BLaER1 (cell line): ENCODE measurements at regions not wholly inside any gene's neighbourhood (a gene's known extent, or its start where the extent isn't known, plus 50 kb on each side); places are given as distances from the start of the nearest gene placed in this dataset.

Experiments
- H3K27ac ChIP-seq: shearing (Covaris generic); formaldehyde crosslinking; 2 replicates; pipeline ENCODE4 v1.8.1; 2022
- H3K27me3 ChIP-seq: shearing (Covaris generic); formaldehyde crosslinking; 2 replicates; pipeline ENCODE4 v1.8.1; 2022
- H3K36me3 ChIP-seq: shearing (Covaris generic); formaldehyde crosslinking; 2 replicates; pipeline ENCODE4 v1.8.1; 2022
- H3K4me1 ChIP-seq: shearing (Covaris generic); formaldehyde crosslinking; 2 replicates; pipeline ENCODE4 v1.8.1; 2022
- H3K4me2 ChIP-seq: shearing (Covaris generic); formaldehyde crosslinking; 2 replicates; pipeline ENCODE4 v1.8.1; 2022
- H3K4me3 ChIP-seq: shearing (Covaris generic); formaldehyde crosslinking; 2 replicates; pipeline ENCODE4 v1.8.1; 2022
- H3K9ac ChIP-seq: shearing (Covaris generic); formaldehyde crosslinking; 2 replicates; pipeline ENCODE4 v1.8.1; 2022
- H3K9me3 ChIP-seq: shearing (Covaris generic); formaldehyde crosslinking; 2 replicates; pipeline ENCODE4 v1.8.1; 2022
- H4K20me1 ChIP-seq: shearing (Covaris generic); formaldehyde crosslinking; 2 replicates; pipeline ENCODE4 v1.8.1; 2022
- Cebpa-rat ChIP-seq: shearing (Covaris generic); IDR thresholded peaks from 2 replicates; pipeline ENCODE4 v1.8.1; 2022

GRCh38 chr2:53257287-53257686, 510.3 kb upstream of the CHAC2 start:
- H3K4me1 ChIP-seq: no peaks in the 10 kb centered on the region
- H3K27ac ChIP-seq: no peak overlapping the region
- H3K9me3 ChIP-seq: peaks cover 5% of the 10 kb centered on the region; the same call in 1 of the 2 replicates
- no peaks in the 10 kb centered on the region for H3K36me3 ChIP-seq
- no peak overlapping the region for H3K4me3 ChIP-seq
- TF ChIP-seq Cebpa-rat: no peak
- no peaks in the 10 kb centered on the region for H4K20me1 ChIP-seq
- H3K9ac ChIP-seq: no peak overlapping the region
- no peaks in the 10 kb centered on the region for H3K27me3 ChIP-seq
- H3K4me2 ChIP-seq: no peak overlapping the region

- Histone ChIP-seq H4K20me1 (no peaks in the 10 kb centered on the region), H3K36me3 (no peaks in the 10 kb centered on the region), H3K4me2 (no peak overlapping the region), H3K27ac (no peak overlapping the region), H3K4me1 (no peaks in the 10 kb centered on the region), H3K4me3 (no peak overlapping the region), H3K9ac (no peak overlapping the region), H3K27me3 (no peaks in the 10 kb centered on the region), H3K9me3 (no peaks in the 10 kb centered on the region)
- TF ChIP-seq Cebpa-rat: no peak
Measured at GRCh38 chr2:53253244-53253643, 514.4 kb upstream of the CHAC2 start.

GRCh38 chr2:53252115-53252514, 515.5 kb upstream of the CHAC2 start:
- no peaks in the 10 kb centered on the region for H3K9me3 ChIP-seq
- no peak for TF ChIP-seq Cebpa-rat
- H3K4me1 ChIP-seq: no peaks in the 10 kb centered on the region
- no peak overlapping the region for H3K9ac ChIP-seq
- no peak overlapping the region for H3K4me2 ChIP-seq
- H4K20me1 ChIP-seq: no peaks in the 10 kb centered on the region
- no peaks in the 10 kb centered on the region for H3K27me3 ChIP-seq
- H3K4me3 ChIP-seq: no peak overlapping the region
- H3K36me3 ChIP-seq: no peaks in the 10 kb centered on the region
- no peak overlapping the region for H3K27ac ChIP-seq

- Histone ChIP-seq H3K9me3 (no peaks in the 10 kb centered on the region), H3K4me3 (no peak overlapping the region), H3K27me3 (no peaks in the 10 kb centered on the region), H3K4me1 (no peaks in the 10 kb centered on the region), H3K36me3 (no peaks in the 10 kb centered on the region), H3K27ac (no peak overlapping the region), H4K20me1 (no peaks in the 10 kb centered on the region), H3K9ac (no peak overlapping the region), H3K4me2 (no peak overlapping the region)
- no peak for TF ChIP-seq Cebpa-rat
Measured at GRCh38 chr2:53247956-53248735, 519.5 kb upstream of the CHAC2 start.

- Histone ChIP-seq H3K27ac (no peak overlapping the region), H4K20me1 (no peaks in the 10 kb centered on the region), H3K27me3 (no peaks in the 10 kb centered on the region), H3K9me3 (no peaks in the 10 kb centered on the region), H3K9ac (no peak overlapping the region), H3K36me3 (no peaks in the 10 kb centered on the region), H3K4me2 (no peak overlapping the region), H3K4me3 (no peak overlapping the region), H3K4me1 (no peaks in the 10 kb centered on the region)
- no peak for TF ChIP-seq Cebpa-rat
Measured at GRCh38 chr2:53243430-53243829, 524.2 kb upstream of the CHAC2 start.

- Histone ChIP-seq H4K20me1 (no peaks in the 10 kb centered on the region), H3K4me3 (no peak overlapping the region), H3K4me2 (no peak overlapping the region), H3K4me1 (no peaks in the 10 kb centered on the region), H3K9me3 (peaks cover 12% of the 10 kb centered on the region), H3K27me3 (no peaks in the 10 kb centered on the region), H3K9ac (no peak overlapping the region), H3K27ac (no peak overlapping the region), H3K36me3 (no peaks in the 10 kb centered on the region)
- TF ChIP-seq Cebpa-rat: no peak
Measured at GRCh38 chr2:53242090-53242489, 525.5 kb upstream of the CHAC2 start.

- H3K4me3 ChIP-seq: no peak overlapping the region
- H3K4me1 ChIP-seq: peaks cover 12% of the 10 kb centered on the region
- peaks cover 16% of the 10 kb centered on the region for H3K9me3 ChIP-seq
- H3K27me3 ChIP-seq: no peaks in the 10 kb centered on the region
- no peak overlapping the region for H3K9ac ChIP-seq
- H3K4me2 ChIP-seq: no peak overlapping the region
- H3K27ac ChIP-seq: no peak overlapping the region
- TF ChIP-seq Cebpa-rat: no peak
- no peaks in the 10 kb centered on the region for H4K20me1 ChIP-seq
- H3K36me3 ChIP-seq: no peaks in the 10 kb centered on the region
Measured at GRCh38 chr2:53235836-53236582, 531.6 kb upstream of the CHAC2 start.

- peaks cover 12% of the 10 kb centered on the region for H3K4me1 ChIP-seq
- peaks cover 16% of the 10 kb centered on the region for H3K9me3 ChIP-seq
- H3K27ac ChIP-seq: no peak overlapping the region
- H3K36me3 ChIP-seq: no peaks in the 10 kb centered on the region
- no peak for TF ChIP-seq Cebpa-rat
- no peak overlapping the region for H3K4me2 ChIP-seq
- no peaks in the 10 kb centered on the region for H3K27me3 ChIP-seq
- no peak overlapping the region for H3K4me3 ChIP-seq
- no peaks in the 10 kb centered on the region for H4K20me1 ChIP-seq
- no peak overlapping the region for H3K9ac ChIP-seq
Measured at GRCh38 chr2:53234548-53234903, 533.1 kb upstream of the CHAC2 start.

- Histone ChIP-seq H3K4me3 (no peak overlapping the region), H3K9ac (no peak overlapping the region), H3K36me3 (no peaks in the 10 kb centered on the region), H3K4me1 (peaks cover 12% of the 10 kb centered on the region), H3K4me2 (no peak overlapping the region), H4K20me1 (no peaks in the 10 kb centered on the region), H3K9me3 (peaks cover 16% of the 10 kb centered on the region), H3K27me3 (no peaks in the 10 kb centered on the region), H3K27ac (no peak overlapping the region)
- TF ChIP-seq Cebpa-rat: no peak
Measured at GRCh38 chr2:53233759-53234547, 533.7 kb upstream of the CHAC2 start.

GRCh38 chr2:53231908-53232307, 535.7 kb upstream of the CHAC2 start:
- Histone ChIP-seq H3K27me3 (no peaks in the 10 kb centered on the region), H3K4me1 (peaks cover 12% of the 10 kb centered on the region), H3K27ac (no peak overlapping the region), H3K9ac (no peak overlapping the region), H3K9me3 (peaks cover 2% of the 10 kb centered on the region; the same call in 1 of the 2 replicates), H3K36me3 (no peaks in the 10 kb centered on the region), H4K20me1 (no peaks in the 10 kb centered on the region), H3K4me2 (peak overlapping the region; percentile 58), H3K4me3 (no peak overlapping the region)
- TF ChIP-seq Cebpa-rat: no peak
